Muscle layer of colon (tissue), 2 donors: ENCODE measurements at regions not wholly inside any gene's neighbourhood (a gene's known extent, or its start where the extent isn't known, plus 50 kb on each side); places are given as distances from the start of the nearest gene placed in this dataset.
"Not testable (repeated sequence)": the region's sequence is repeated elsewhere in the genome, so short reads cannot be mapped to it uniquely, and the experiment has no call there.

ENCODE experiments used
- H3K27ac ChIP-seq: one replicate; pipeline ENCODE4 v1.7.0; 2013; ENCODE audit warnings: low read depth, mild to moderate bottlenecking, low read length, moderate library complexity
- H3K27me3 ChIP-seq, 2 donors: one replicate each; pipeline ENCODE4 v1.7.0; 2013; ENCODE audit warnings: low read length in 2 of 2, mild to moderate bottlenecking in 2 of 2; ENCODE audit not compliant: insufficient read depth in 2 of 2, control insufficient read depth in 1 of 2
- H3K36me3 ChIP-seq: one replicate; pipeline ENCODE4 v1.7.0; 2013; ENCODE audit warnings: mild to moderate bottlenecking, low read length; ENCODE audit not compliant: insufficient read depth
- H3K4me1 ChIP-seq: one replicate; pipeline ENCODE4 v1.7.0; 2013; ENCODE audit warnings: mild to moderate bottlenecking, low read length; ENCODE audit not compliant: insufficient read depth
- H3K4me3 ChIP-seq, 2 donors: one replicate each; pipeline ENCODE4 v1.7.0; 2013; ENCODE audit warnings: low read length in 2 of 2, low read depth in 1 of 2, mild to moderate bottlenecking in 1 of 2, moderate library complexity in 1 of 2
- H3K9ac ChIP-seq: one replicate; pipeline ENCODE4 v1.7.0; 2013; ENCODE audit warnings: low read length
- H3K9me3 ChIP-seq: one replicate; pipeline ENCODE4 v1.7.0; 2013; ENCODE audit warnings: mild to moderate bottlenecking, low read length
- donor health status: abdominal sarcoma.
- donor health status: Adenocarcinoma of cecum.

- no peaks in the 10 kb centered on the region for H3K9me3 ChIP-seq
- no peaks in the 10 kb centered on the region for H3K27me3 ChIP-seq
- H3K36me3 ChIP-seq: no peaks in the 10 kb centered on the region
- H3K27ac ChIP-seq: no peak overlapping the region
- no peak overlapping the region for H3K9ac ChIP-seq
- no peaks in the 10 kb centered on the region for H3K4me1 ChIP-seq
- H3K4me3 ChIP-seq: no peak overlapping the region
Observed at GRCh38 chr2:52022006-52022405, 990.1 kb upstream of the NRXN1 start.

GRCh38 chr2:52017646-52018235 lies 985.8 kb upstream of the NRXN1 start:
- no peak overlapping the region for H3K4me3 ChIP-seq
- no peaks in the 10 kb centered on the region for H3K9me3 ChIP-seq
- no peak overlapping the region for H3K27ac ChIP-seq
- no peak overlapping the region for H3K9ac ChIP-seq
- no peaks in the 10 kb centered on the region for H3K4me1 ChIP-seq
- H3K27me3 ChIP-seq: no peaks in the 10 kb centered on the region
- no peaks in the 10 kb centered on the region for H3K36me3 ChIP-seq

- H3K36me3 ChIP-seq, H3K27ac ChIP-seq, H3K4me3 ChIP-seq, H3K9ac ChIP-seq, H3K4me1 ChIP-seq, H3K27me3 ChIP-seq, H3K9me3 ChIP-seq: not testable (repeated sequence)
Observed at GRCh38 chr2:52006821-52007366, 975.0 kb upstream of the NRXN1 start.

- Histone ChIP-seq H3K4me1 (no peaks in the 10 kb centered on the region), H3K27ac (no peak overlapping the region), H3K4me3 (no peak overlapping the region), H3K9me3 (no peaks in the 10 kb centered on the region), H3K9ac (no peak overlapping the region), H3K27me3 (no peaks in the 10 kb centered on the region), H3K36me3 (no peaks in the 10 kb centered on the region)
Observed at GRCh38 chr2:52000151-52000855, 968.4 kb upstream of the NRXN1 start.

GRCh38 chr2:51998890-51999289 lies 967.0 kb upstream of the NRXN1 start:
- no peaks in the 10 kb centered on the region for H3K4me1 ChIP-seq

GRCh38 chr2:51997571-51997970 lies 965.6 kb upstream of the NRXN1 start:
- H3K4me3 ChIP-seq: no peak overlapping the region
- H3K9ac ChIP-seq: no peak overlapping the region
- H3K9me3 ChIP-seq: no peaks in the 10 kb centered on the region
- H3K36me3 ChIP-seq: no peaks in the 10 kb centered on the region
- H3K27me3 ChIP-seq: no peaks in the 10 kb centered on the region
- H3K4me1 ChIP-seq: no peaks in the 10 kb centered on the region
- H3K27ac ChIP-seq: no peak overlapping the region

More at GRCh38 chr2:51998890-51999289, 967.0 kb upstream of the NRXN1 start:
- no peaks in the 10 kb centered on the region for H3K27me3 ChIP-seq
- H3K27ac ChIP-seq: no peak overlapping the region
- H3K9me3 ChIP-seq: no peaks in the 10 kb centered on the region
- H3K9ac ChIP-seq: no peak overlapping the region
- no peaks in the 10 kb centered on the region for H3K36me3 ChIP-seq
- no peak overlapping the region for H3K4me3 ChIP-seq

- Histone ChIP-seq H3K4me1 (no peaks in the 10 kb centered on the region), H3K27me3 (no peaks in the 10 kb centered on the region), H3K36me3 (no peaks in the 10 kb centered on the region), H3K4me3 (no peak overlapping the region), H3K9me3 (no peaks in the 10 kb centered on the region), H3K27ac (no peak overlapping the region), H3K9ac (no peak overlapping the region)
Observed at GRCh38 chr2:51995293-51995692, 963.4 kb upstream of the NRXN1 start.

GRCh38 chr2:51994123-51994763 lies 962.3 kb upstream of the NRXN1 start:
- H3K9ac ChIP-seq: no peak overlapping the region
- no peaks in the 10 kb centered on the region for H3K9me3 ChIP-seq
- no peak overlapping the region for H3K4me3 ChIP-seq
- H3K4me1 ChIP-seq: no peaks in the 10 kb centered on the region
- no peaks in the 10 kb centered on the region for H3K36me3 ChIP-seq
- H3K27me3 ChIP-seq: no peaks in the 10 kb centered on the region
- no peak overlapping the region for H3K27ac ChIP-seq

- no peaks in the 10 kb centered on the region for H3K9me3 ChIP-seq
- H3K27me3 ChIP-seq: no peaks in the 10 kb centered on the region
- no peak overlapping the region for H3K4me3 ChIP-seq
- no peaks in the 10 kb centered on the region for H3K4me1 ChIP-seq
- H3K9ac ChIP-seq: no peak overlapping the region
- no peaks in the 10 kb centered on the region for H3K36me3 ChIP-seq
- no peak overlapping the region for H3K27ac ChIP-seq
Observed at GRCh38 chr2:51990684-51991083, 958.8 kb upstream of the NRXN1 start.

- Histone ChIP-seq H3K4me3 (no peak overlapping the region), H3K4me1 (no peaks in the 10 kb centered on the region), H3K9ac (no peak overlapping the region), H3K27me3 (no peaks in the 10 kb centered on the region), H3K9me3 (no peaks in the 10 kb centered on the region), H3K36me3 (no peaks in the 10 kb centered on the region), H3K27ac (no peak overlapping the region)
Observed at GRCh38 chr2:51986101-51986500, 954.2 kb upstream of the NRXN1 start.

- Histone ChIP-seq H3K9ac (no peak overlapping the region), H3K4me1 (no peaks in the 10 kb centered on the region), H3K4me3 (no peak overlapping the region), H3K27ac (no peak overlapping the region), H3K9me3 (no peaks in the 10 kb centered on the region), H3K36me3 (no peaks in the 10 kb centered on the region), H3K27me3 (no peaks in the 10 kb centered on the region)
Observed at GRCh38 chr2:51981783-51982182, 949.9 kb upstream of the NRXN1 start.
